Astrocyte of the cerebellum (primary cell): ENCODE measurements at regions not wholly inside any gene's neighbourhood (a gene's known extent, or its start where the extent isn't known, plus 50 kb on each side); places are given as distances from the start of the nearest gene placed in this dataset.

Experiments
- DNase-seq: peaks from one replicate; pipeline ENCODE4 v3.0.0-alpha.2; 2011; ENCODE audit warnings: low read depth
- H3K4me3 ChIP-seq: 2 replicates; pipeline ENCODE4 v1.5.1; 2011; ENCODE audit warnings: mild to moderate bottlenecking, low read depth, low read length, moderate library complexity
- in situ Hi-C: cut with HindIII; loops from 2 replicates; pipeline ENCODE4 v1.10.0; 2017; ENCODE audit warnings: low sequenced_read_pairs
- TF ChIP-seq, protein P1 (sequence below): IDR thresholded peaks from 2 replicates; pipeline ENCODE4 v1.5.1; 2012; ENCODE audit warnings: low read length, low read depth, moderate library complexity, mild to moderate bottlenecking; ENCODE audit errors: missing control alignments

DNA sequence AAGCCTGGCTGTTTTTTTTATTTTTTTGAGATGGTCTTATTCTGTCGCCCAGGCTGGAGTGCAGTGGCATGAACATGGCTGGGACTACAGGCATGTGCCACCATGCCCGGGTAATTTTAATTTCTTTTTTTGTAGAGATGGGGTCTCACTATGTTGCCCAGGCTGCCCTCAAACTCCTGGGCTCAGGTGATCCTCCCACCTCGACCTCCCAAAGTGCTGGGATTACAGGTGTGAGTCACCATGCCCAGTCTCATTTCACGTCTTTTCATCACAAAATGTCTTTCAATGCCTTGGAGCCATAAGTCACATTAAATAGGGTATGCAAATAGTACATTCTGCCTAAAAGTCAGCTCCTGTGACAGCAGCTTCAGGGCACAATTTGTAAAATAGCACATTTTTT lies 52.8 kb downstream of the SOX2 start:
- TF ChIP-seq, protein P1, sequence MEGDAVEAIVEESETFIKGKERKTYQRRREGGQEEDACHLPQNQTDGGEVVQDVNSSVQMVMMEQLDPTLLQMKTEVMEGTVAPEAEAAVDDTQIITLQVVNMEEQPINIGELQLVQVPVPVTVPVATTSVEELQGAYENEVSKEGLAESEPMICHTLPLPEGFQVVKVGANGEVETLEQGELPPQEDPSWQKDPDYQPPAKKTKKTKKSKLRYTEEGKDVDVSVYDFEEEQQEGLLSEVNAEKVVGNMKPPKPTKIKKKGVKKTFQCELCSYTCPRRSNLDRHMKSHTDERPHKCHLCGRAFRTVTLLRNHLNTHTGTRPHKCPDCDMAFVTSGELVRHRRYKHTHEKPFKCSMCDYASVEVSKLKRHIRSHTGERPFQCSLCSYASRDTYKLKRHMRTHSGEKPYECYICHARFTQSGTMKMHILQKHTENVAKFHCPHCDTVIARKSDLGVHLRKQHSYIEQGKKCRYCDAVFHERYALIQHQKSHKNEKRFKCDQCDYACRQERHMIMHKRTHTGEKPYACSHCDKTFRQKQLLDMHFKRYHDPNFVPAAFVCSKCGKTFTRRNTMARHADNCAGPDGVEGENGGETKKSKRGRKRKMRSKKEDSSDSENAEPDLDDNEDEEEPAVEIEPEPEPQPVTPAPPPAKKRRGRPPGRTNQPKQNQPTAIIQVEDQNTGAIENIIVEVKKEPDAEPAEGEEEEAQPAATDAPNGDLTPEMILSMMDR = no peak
- in situ Hi-C loops = no loop called here
- no peak overlapping the region for H3K4me3 ChIP-seq
- no peak for DNase-seq

DNA sequence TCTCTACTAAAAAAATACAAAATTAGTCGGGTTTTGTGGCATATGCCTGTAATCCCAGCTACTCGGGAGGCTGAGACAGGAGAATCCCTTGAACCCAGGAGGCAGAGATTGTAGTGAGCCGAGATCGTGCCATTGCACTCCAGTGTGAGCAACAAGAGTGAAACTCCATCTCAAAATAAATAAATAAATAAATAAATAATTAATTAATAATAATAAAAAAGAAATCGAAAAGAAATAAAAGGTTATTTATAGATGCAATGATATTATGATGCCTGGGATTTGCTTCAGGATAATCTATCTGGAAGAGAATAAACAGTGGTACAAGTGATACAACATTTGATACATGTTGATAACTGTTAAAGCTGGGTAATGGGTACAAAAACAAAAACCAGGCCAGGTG lies 58.6 kb downstream of the SOX2 start:
- TF ChIP-seq, protein P1 = no peak
- DNase-seq = no peak
- in situ Hi-C loops = no loop called here
- H3K4me3 ChIP-seq = no peak overlapping the region

DNA sequence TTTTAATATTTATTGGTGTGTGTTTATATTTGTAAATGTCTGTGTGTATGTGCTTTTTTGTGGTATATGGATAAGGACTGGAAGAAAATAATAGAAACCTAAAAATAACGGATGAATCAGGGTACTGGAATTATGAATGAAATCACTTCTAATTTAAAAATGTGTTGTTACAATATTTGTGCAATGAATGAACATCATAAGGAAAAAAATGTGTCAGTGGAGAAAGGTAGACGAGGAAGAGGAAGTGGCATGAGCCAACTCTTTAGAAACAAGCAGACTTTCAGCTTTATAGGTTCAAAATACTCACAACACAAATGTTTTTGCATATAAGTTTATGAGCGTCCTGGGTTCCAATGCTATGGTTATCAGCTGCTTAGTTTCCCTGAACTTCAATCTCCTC lies 59.4 kb downstream of the SOX2 start:
- in situ Hi-C loops = no loop called here
- H3K4me3 ChIP-seq = no peak overlapping the region
- DNase-seq = no peak
- TF ChIP-seq, protein P1 = no peak

DNA sequence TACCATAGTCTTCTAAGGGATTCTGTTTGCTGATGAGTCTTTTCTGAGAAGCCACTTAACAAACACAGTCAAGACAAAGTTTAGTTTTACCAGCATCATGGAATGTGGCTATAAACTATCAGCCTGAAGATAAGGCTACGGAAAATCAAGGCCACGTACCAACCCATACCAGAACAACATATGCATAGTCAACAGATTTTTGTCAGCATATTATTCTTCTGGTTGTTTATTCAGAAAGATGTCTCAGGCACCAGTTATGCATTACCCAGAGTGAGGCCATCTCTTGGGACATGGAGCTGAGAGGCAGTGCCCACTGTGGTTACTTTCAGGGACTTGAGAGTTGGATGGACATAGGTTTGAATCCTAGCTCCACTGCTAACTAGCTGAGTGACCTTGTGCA lies 60.4 kb downstream of the SOX2 start:
- TF ChIP-seq, protein P1 = no peak
- H3K4me3 ChIP-seq = no peak overlapping the region
- DNase-seq = no peak
- in situ Hi-C loops = no loop called here

DNA sequence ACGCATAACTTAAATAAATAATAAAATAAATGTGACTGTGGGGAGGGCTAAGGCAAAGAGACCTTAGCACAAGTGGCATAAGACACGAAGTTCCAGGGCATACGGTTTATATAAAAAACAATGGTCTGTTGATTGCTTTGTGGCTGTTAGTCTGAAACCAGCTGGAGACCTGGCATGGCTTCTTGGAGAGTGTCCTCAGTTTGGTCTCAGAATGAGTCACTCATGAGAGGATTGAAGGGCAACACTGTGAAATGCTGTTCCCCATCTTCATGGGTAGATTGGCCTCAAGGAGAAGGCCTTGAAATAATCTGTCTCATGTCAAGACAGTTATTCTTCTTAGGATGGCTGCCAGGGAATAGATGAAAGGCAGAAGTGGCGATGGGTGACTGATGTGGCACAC lies 62.2 kb downstream of the SOX2 start:
- no peak overlapping the region for H3K4me3 ChIP-seq
- TF ChIP-seq, protein P1 = no peak
- no peak for DNase-seq
- in situ Hi-C loops = no loop called here

DNA sequence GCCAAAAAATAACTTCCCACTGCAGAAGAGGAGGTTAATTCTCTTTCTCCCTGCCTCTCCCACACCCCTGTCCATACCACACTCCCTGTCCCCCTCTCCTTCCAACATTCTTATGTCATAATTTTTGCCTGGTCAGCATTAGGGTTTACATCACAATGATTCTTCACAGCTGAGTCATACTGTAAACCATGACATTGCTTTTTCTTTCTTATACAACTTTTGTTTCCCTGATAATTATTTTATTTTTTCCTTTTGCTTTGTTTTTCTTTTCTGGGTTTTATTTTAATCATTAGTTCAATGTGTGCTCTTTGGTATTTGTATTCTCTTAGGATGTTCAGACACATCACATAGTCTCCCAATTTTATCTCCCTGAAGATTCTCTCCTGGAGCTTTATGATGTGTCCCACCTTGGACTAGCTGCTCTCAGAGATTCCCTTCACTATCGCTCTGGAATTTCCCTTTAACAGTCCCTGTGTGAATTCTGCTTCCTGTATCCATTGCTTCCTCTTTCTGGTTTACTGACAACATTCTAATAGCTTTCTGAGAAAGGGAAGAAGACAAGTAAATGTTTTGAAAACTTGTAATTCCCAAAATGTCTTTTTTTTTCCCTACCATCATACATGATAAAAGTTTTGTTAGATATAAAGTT lies 70.7 kb downstream of the SOX2 start:
- peak; percentile 36 for DNase-seq
- in situ Hi-C loops = no loop called here
- TF ChIP-seq, protein P1 = no peak
- H3K4me3 ChIP-seq = no peak overlapping the region
